Astrocyte of the cerebellum (primary cell): ENCODE measurements at regions not wholly inside any gene's neighbourhood (a gene's known extent, or its start where the extent isn't known, plus 50 kb on each side); places are given as distances from the start of the nearest gene placed in this dataset.

Experiments
- DNase-seq: peaks from one replicate; pipeline ENCODE4 v3.0.0-alpha.2; 2011; ENCODE audit warnings: low read depth
- H3K4me3 ChIP-seq: 2 replicates; pipeline ENCODE4 v1.5.1; 2011; ENCODE audit warnings: mild to moderate bottlenecking, low read depth, low read length, moderate library complexity
- CTCF ChIP-seq: IDR thresholded peaks from 2 replicates; pipeline ENCODE4 v1.5.1; 2012; ENCODE audit warnings: low read length, low read depth, moderate library complexity, mild to moderate bottlenecking; ENCODE audit errors: missing control alignments
- in situ Hi-C: cut with HindIII; loops from 2 replicates; pipeline ENCODE4 v1.10.0; 2017; ENCODE audit warnings: low sequenced_read_pairs

- in situ Hi-C loops, result no loop called here
- DNase-seq, result no peak
- no peak for TF ChIP-seq CTCF
- no peak overlapping the region for H3K4me3 ChIP-seq
Measured at GRCh38 chr4:123606336-123606735, 209.7 kb downstream of the SPRY1 start.

- in situ Hi-C loops, result no loop called here
- no peak for DNase-seq
- no peak overlapping the region for H3K4me3 ChIP-seq
- TF ChIP-seq CTCF, result no peak
Measured at GRCh38 chr4:123606946-123607542, 210.4 kb downstream of the SPRY1 start.

GRCh38 chr4:123609829-123610228 lies 213.2 kb downstream of the SPRY1 start:
- DNase-seq, result no peak

GRCh38 chr4:123613586-123614344 lies 217.2 kb downstream of the SPRY1 start:
- H3K4me3 ChIP-seq, result no peak overlapping the region
- no peak for TF ChIP-seq CTCF
- DNase-seq, result no peak
- in situ Hi-C loops, result no loop called here

More at GRCh38 chr4:123609829-123610228, 213.2 kb downstream of the SPRY1 start:
- no peak for TF ChIP-seq CTCF
- in situ Hi-C loops, result no loop called here
- H3K4me3 ChIP-seq, result no peak overlapping the region

GRCh38 chr4:123615901-123616300 lies 219.3 kb downstream of the SPRY1 start:
- in situ Hi-C loops, result no loop called here
- no peak for TF ChIP-seq CTCF
- DNase-seq, result no peak

GRCh38 chr4:123616951-123617461 lies 220.4 kb downstream of the SPRY1 start:
- no peak for TF ChIP-seq CTCF
- H3K4me3 ChIP-seq, result no peak overlapping the region
- DNase-seq, result no peak
- in situ Hi-C loops, result no loop called here

More at GRCh38 chr4:123615901-123616300, 219.3 kb downstream of the SPRY1 start:
- H3K4me3 ChIP-seq, result no peak overlapping the region
